Heart left ventricle (tissue), 13 donors: ENCODE measurements at regions not wholly inside any gene's neighbourhood (a gene's known extent, or its start where the extent isn't known, plus 50 kb on each side); places are given as distances from the start of the nearest gene placed in this dataset.

ENCODE experiments used
- CTCF ChIP-seq, 12 donors: fragments of 200-600 bp; sonication (generic) in 4 of 12; IDR thresholded peaks; one replicate each; pipeline versions ENCODE4 v1.5.0 to v1.8.0; 2018 to 2022; ENCODE audit warnings: antibody characterized with exemption in 12 of 12, mild to moderate bottlenecking in 5 of 12
- POLR2A ChIP-seq, 2 donors: fragments of 450-650 bp; IDR thresholded peaks; one replicate each; pipeline ENCODE4 v1.6.1; 2017; ENCODE audit warnings: antibody characterized with exemption in 2 of 2, mild to moderate bottlenecking in 2 of 2, moderate library complexity in 2 of 2
- donor health status: ischemic (EF 13 %, LVEDD 7.1; RV severe dilation, severe dysfunction).
- donor health status: DM: no; HTN: yes; CAD: no.
- donor health status: DM: no; HTN: no; CAD: no.
- donor health status: ischemic (EF 25% LVEDD 6.9; RV normal size, moderate dysfunction).
- donor health status: ischemic (EF 25% LVEDD 5.7; RV mildly dilated, moderate dysfunction).
- donor health status: ischemic (EF 35%, LVEDD 5.7; RV mildly dilated, moderate dysfunction).
- donor health status: nonischemic (EF 11% LVEDD 7.7; RV severe dilation, severe dysfunction).
- donor health status: DM: yes; HTN: yes; CAD: no.
- donor health status: PGD.
- donor health status: ischemic (EF 29% LVEDD 5.4; RV normal size, mild dysfunction).
- donor health status: nonischemic (EF 23%, LVEDD 6.1; RV moderate dilation, normal function).

- TF ChIP-seq CTCF (IDR thresholded peaks at IDR 0.05) (no peak), POLR2A (IDR thresholded peaks at IDR 0.05) (no peak)
Observed at GRCh38 chr6:103872678-103873077, 987.0 kb downstream of the HACE1 start.
